HG03196 (cell line): ENCODE measurements at regions not wholly inside any gene's neighbourhood (a gene's known extent, or its start where the extent isn't known, plus 50 kb on each side); places are given as distances from the start of the nearest gene placed in this dataset.

Experiments used
- ATAC-seq: cut with Tn5 transposase; IDR thresholded peaks from one replicate; pipeline ENCODE4 v1.9.1; 2021; ENCODE audit not compliant: unreplicated experiment

DNA sequence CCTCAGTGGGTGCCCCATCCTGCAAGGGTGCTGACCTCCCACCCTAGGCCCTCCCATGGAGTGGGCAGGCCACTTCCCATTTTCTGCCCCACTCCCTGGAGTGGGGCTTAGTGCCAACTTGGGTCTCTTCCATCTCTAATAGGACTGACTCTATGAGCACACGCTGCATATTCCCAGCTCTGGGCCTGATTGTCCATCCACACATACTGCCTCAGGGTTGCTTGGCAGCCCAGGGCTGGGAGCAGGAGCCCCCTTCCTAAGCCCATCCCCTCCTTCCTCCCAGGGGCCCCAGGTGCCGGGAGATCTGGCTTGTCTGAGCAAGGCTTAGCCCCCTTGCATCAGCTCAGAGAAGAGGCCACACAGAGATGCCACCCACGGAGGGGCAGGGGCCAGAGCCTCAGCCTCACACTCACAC lies 55.1 kb downstream of the PJA1 start:
- ATAC-seq, result no peak

DNA sequence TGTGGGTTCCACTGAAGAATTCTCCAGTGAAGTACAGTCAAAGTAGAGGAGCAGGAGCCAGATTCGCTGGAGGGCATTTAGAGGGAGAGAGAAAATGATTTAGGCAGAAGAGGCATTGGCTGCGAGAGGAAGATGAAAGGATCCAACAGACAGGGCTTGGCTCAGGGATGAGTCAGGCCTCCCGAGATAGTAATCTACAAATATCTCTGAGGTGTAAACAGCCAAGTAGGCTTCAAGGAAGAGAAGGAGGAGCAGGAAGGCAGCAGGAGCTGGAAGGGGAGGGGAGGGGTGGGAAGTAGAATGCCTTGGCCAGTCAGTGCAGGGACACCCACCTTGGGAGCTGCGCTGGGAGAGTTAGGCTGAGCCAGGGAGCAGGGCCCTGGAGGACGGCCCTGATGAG lies 55.5 kb downstream of the PJA1 start:
- ATAC-seq, result no peak

DNA sequence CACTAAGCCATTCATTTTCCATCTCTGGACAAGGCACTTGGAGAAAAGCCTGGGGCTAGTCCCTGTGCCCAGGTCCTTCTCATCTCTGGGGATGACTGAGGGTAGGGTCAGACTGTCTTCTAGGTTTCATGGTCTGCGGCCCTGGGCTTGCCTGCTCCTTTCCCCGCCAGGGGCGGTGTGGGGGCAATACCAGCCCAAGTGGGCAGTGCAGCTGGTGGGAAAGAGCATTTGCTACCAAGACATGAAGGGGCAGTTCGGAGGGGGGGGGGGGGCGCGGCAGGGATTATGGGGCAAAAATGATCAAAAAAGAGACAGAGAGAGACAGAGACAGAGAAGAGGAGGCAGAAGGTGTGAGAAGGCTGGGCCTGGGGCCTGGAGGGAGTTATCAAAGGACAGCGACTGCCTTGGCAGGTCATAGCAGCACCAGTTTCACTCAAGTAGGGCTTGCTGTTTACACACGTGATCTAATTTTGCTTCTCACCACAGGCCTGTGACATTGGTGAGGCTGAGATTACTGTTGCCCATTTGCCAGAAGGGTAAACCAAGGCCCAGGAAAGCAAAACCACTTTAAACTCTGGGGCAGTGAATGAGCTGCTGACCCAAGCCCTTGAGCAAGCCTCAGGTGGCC lies 56.1 kb downstream of the PJA1 start:
- no peak for ATAC-seq

DNA sequence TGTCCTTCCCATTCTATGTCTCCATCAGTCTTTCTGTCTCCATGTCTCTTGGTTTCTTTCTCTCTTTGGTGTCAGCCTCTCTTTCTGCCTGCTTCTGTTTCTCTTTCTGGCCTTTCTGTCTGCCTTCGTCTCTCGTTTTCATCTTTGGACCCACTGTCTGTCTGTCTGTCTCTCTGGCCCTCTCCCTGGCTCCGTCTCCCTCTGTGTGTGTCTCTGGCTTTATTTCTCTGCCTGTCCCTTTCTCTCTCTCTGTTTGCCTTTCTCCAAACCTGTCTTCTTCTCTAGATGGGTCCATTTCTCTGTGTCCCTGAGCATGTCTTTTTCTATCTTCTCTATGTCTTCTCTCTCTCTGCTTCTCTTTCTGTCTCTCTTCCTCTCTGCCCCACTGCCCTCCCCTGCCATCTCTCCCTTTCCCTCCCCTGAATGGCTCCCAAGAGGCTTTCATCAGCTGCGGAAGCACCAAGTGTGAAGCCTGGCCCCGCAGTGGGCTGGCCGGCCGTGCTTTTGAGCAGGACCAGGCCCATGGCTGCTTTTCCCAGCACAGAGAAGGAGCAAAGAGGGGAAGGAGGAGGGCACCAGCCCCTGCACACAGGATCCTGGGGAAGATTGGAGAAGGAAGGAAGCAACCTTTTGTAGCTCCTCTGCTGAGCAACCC lies 57.4 kb downstream of the PJA1 start:
- ATAC-seq, result no peak

DNA sequence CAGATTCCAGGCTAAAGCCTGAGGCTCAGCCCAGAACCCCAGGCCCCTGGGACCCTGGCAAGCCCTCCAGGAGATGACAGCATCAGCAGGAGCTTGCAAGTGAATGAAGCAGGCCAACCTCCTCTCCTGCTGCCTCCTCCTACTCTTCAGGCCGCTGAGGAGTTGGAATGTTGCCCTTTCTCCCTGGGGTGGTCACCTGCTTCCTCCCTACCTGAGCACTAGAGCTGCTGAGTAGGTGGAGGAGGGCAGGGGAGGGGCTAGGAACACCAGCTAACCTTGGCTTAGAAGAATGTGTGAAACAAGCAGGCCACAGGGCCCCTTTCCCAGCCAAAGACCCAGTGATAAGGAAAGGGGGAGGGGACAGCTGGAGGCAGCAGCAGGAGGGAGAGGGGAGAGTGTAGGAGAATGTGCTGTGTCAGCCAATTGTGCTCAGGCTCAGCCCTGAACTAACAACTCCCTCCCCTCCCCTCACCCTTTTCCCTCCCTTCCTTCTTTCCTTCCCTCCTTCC lies 58.0 kb downstream of the PJA1 start:
- no peak for ATAC-seq

DNA sequence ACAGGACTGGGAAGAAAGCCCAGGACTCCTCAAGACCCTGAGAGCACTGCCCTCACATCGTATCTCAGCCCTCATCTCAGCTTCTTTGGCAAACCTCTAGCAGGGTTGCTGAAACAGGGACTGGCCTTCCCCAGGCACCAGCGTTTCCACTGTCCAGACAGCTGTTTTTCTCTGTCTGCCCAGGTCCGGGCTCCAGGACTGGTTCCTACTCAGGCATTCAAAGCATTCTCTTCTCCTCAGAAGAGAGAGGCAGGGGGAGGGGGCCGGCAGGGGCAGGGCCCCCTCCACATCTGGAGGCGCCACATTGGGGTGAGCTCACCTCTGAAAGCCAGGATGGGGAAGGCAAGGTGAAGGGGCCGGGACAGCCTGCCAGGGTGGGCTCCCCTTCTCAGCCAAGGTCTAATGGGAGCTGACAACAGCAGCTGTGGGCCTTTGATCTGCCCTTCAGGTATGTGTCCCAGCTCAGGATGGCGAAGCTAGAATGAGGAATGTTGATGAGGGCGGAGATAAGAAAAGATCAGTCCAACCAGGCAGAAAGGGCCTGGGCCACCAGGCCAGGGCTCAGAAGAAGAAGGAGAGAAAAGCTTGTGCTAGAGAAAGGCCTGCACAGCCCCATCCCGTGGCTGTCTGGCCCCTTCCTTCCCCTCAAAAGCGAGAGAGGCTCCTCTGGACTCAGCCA lies 60.4 kb downstream of the PJA1 start:
- ATAC-seq, result no peak

DNA sequence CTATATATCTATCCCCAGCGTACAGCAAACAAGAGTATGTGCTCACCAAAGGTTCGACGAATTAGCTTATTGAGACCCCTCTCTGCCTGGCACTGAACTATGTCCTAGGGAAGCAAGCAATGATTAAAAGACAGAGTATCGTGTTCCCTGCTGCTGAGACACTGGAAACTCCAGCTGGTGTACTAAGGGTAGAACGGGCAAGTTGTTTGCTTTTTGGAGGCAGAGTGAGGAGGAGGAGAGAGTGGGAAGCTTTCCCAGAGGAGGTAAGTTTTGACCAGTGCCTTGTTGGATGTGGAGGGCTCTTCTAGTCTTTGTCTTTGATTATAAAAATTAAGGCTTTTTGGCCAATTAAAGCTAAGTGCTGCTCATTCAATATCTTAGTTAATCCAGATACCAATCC lies 61.7 kb downstream of the PJA1 start:
- no peak for ATAC-seq

DNA sequence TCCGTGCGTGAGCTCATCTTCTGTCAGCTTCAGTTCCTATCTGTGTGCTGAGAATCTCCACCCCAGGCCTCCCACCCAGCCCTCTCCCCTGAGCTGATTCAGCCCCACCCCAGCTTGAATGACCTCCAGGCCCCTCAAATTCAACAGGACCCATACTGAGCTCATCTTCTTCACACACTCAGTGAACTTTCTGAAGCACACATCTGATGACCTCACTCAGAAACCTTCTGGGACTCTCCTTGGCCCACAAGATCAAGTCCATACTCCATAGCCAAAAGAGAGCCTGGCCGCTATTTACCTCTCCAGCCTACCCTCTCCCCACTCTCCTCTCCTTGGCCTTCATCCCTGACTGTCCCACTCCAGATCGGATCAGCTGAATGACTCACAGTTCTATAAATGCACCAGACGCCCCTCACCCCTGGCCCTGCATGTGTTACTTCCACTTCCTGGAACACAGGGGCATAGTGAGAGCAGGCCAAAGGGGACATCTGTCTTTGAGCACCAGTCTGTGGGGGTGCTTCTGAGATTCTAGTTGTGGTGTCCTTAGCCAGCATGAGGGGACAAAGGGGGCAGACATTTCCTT lies 62.5 kb downstream of the PJA1 start:
- no peak for ATAC-seq

DNA sequence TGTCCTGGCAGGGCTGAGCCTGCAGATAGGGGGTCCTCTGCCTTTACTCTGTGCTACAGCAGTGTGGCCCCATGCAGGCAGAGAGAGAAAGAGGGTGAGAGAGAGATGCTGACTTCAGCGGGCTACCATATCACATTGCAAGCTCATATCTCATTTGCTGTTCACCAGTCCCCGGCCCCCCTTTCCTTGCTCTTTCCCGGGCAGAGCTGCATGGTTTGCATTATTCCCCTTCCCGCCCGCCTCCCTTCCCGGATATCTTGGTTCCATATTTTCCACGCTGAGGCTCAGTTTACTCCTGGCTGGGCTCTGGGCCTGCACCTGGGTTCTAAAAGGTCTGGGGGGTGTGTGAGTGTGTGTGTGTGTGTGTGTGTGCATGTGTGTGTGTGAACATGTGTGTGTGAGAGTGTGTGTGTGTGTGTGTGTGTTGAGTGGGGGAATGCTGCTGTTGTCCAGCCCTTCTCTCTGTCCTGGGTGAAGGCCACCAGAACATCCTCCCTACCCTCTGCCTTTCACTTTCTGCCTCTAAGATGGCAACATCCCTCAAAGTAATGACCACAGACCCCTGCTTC lies 63.5 kb downstream of the PJA1 start:
- ATAC-seq, result no peak

DNA sequence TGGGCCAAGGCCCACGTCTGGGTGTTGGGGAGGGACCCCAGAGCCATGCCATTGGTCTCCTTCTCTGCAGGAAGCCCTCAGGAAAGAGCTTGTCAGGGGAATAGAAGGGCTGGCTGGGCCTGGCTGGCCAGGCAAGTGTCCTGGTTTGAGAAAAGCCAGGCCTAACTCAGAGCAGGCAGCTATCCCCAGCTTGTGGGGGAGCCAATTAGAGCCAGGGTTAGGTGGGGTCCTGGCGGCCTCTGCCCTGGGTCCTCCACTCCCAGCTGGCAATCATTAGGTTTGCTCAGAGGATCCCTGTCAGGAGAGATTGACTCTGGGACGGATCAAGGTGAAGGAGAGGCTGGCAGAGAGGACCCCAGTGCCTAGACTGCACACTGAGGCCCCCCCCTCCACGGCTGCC lies 64.8 kb downstream of the PJA1 start:
- ATAC-seq, result no peak

DNA sequence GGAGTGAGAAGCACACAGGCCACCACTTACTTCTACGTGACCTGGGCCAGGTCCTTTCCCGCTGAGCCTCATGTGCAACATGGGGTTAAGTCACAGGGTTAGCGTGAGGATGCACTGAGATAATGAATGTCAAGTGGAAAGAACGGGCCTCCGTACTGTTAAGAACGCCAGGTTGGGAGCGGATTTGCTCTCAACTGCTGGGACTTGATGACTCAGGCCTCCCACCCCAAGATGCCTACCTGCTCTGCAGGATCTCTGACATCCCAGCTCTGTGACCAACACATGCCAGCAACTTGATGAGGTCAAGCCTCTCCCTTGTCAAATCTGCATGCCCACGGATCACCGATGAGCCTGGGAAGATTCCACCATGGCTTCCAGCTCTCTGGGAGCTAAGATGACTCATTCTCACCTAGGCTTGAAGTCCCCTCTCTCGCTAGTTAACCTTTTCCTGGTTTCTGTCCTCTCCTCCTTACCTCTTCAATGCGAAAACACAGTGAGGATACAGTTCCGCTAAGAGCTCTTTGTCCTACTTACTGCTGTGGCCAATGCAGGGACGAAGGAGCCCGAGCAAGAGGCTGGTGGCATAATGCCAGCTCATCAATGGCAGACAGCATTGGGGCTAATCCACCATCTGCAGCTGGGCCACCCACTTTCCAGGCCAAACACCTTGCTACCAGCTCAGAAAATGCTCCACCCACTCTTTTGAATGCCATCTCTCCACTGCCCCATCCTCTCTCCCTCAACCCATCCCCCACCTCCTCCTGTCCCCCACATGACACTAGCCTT lies 67.6 kb downstream of the PJA1 start:
- ATAC-seq, result no peak

DNA sequence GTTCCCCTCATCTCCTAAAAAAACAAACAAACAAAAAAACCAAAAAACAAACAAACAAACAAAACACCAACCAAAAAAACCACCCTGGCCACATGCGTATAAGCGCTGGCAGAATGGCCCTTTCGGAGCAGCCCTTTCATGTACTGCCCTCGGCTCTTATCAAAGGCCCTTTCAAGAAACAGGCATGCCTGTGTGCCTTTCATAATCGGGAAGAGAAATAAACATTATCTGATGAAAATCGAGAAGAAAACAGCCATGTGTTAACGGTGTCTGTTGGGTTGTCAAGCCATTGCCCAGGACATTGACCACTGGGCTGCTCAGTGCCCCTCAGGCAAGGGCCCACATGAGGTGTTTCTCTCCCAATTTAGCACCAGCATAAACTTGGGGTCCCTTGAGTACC lies 68.3 kb downstream of the PJA1 start:
- no peak for ATAC-seq

DNA sequence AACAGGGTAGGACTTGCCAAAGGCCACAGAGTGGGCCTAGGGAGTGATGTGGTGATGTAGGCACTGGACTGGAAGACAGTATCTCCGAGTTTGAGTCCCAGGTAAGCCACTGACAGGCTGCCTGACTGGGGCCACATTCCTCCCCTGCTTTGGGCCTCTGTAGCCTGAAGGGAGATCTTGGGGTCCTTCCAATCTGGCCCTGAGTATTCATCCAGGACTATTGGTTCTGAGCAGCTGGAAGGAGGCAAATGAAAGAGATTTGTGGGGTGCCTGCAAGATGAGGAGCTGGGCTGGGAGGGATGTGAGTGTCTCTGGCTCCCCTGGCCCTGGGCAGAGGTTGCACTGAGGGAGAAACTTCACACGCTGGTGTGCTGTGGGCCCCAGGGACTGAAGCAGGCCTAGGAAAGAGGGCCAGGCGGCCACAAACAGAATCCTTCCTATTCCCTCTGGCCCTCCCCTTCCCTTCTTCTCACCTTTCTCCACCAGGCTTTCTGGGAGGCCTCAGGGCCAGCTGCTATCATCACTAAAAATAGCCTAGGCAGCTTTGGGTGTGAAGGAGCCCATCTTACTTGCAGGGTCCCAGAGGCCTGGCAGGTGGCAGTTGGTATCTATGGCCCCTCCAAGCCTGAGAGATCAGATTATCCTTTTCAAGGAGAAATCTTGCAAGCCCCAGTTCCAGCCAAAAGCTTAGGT lies 70.1 kb downstream of the PJA1 start:
- no peak for ATAC-seq

DNA sequence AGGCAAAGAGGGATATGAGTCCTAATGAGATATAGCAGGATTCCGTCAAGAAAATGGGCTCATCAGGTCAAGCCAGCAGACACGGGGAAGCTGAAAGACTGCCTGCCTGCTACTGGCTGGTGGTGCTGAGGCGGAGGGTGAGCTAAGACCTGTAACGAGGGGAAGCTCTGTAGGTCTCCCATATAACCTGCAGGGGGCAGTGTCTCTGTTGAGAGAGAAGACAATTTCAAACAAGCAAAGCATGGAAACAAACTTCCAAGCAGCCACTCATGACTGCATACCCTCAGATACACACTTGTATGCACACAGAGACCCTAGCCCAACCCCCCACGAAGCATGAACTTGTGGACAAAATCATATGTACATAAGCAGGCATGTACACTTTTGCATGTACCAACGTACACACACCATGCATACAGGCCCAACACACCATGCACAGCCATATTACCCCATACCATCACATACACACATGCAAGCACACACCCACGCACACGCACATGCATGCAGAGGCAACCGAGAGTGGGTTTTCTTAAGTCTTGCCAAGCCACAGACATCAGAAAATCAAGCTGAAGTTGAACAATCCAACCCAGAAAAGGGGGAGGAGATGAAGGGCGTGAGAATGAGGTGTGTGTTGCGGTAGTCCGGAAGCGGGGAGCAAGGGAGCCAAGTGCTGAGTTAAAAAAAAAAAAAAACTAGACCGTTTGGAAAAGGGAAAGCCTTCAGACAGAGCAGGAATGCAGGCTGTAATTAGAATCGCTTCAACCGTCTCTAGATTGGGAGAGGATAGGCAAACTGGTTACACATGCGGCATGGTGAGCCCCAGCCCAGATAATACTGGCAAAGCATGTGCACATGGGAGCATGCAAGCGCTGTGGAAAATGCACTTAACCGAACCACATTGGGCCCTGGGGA lies 71.0 kb downstream of the PJA1 start:
- no peak for ATAC-seq

DNA sequence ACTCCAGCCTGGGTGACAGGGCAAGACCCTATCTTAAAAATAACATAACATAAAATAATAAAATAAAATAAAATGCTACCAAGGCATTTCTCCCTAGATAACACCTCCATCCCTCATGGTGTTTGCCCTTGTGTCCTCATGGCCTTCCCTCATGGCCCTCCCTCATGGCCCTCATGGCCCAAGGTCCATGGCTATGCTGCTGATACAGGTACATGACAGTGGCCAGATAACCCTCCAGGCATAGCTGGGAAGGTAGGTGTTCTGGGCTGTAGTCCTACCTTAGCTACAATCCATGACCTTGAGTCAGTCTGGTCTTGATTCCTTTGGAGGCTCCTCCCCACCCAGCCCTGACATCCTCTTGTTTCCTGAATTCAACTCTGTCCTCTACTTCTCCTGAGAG lies 75.2 kb downstream of the PJA1 start:
- ATAC-seq, result no peak

DNA sequence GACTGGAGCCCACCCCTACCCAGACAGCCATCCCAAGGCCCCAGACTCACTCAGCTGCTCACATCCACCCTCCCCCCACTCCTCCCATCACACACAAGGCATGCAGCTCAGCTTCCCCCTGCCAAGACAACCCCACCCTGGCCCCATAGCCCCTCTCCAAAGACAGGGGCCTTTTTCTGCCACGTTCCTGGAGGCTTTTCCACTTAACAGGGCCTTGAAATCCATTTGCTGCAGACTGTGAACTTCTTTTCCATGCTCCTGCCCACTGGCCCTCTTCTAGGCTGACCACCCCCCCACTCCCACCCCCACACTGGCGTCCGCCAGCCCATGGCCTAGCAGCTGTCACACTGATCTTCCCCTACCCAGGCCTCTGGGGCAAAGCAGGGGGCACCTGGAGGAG lies 76.0 kb downstream of the PJA1 start:
- no peak for ATAC-seq

DNA sequence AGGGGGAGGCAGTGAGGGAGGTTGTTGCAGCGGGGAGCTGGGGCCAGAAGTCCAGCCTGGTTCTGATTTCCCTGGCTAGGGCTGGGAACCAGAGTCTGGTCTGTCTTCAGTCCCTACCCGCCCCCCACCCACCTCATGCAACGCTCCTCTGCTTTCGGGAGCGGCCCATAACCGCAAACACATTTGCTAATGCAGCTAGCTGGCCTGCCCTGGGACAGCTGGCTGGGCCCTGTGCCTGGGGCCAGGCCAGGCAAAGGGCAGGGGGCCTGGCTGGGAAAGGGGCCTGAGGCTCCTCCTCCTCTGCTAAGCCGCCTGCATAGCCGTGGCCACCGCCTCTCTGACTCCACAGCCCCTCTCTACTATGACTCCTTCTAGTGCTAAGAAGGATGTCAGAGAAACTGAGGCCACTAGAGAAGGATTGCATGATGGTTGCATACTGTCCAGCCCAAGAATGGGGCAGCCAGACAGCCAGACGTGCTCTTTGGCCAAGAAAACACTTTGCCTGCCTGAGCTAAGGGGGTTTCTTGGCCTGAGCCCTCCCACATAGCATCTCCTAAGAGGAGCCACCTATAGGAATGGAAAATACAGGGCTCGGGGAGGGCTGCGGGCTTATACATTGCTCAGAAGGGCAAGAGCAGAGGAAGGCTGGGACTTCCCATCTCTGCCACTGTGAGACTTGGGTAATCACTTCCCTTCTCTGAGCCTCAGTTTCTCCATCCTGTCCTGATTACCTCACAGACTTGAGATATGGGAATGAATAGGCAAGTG lies 76.9 kb downstream of the PJA1 start:
- ATAC-seq, result no peak

DNA sequence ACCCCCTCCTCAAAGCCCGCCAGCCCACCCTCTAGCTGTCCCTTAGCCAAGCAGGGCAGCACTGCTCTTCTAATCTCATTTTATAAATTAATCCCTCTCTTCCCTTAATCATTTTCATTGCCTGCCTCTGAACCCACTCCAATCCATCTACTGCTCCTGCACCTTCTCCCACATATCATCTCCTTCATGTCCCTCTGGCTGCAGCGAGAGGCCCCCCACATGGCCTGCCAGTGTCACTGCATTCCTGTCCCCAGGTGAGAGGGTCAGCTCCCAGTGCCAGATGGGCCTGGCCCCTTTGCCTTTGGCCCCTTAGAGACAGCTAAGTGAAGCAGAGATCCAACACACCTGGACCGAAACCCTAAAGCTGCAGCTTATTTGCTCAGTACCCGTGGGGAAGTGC lies 79.4 kb downstream of the PJA1 start:
- no peak for ATAC-seq

DNA sequence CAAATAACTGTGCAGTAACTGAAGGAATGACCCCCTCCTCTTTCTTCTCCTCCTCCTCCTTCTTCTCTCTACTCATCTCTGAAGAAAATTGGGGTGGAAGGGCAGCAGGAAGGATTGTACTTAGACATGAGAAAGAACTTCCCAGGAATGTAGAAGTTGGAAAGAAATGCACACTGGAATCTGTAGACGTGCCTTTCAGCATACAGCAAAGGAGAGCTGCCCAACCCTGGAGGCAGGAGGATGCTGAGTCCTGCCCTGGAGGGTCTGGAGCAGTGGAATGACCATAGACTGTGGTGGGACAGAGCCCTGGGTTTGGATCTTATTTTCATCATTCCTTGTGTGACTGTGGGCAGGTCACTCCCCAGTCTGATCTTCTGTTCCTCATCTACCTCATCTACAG lies 80.1 kb downstream of the PJA1 start:
- ATAC-seq, result no peak
